Adrenal gland (tissue), 9 donors: ENCODE measurements at regions not wholly inside any gene's neighbourhood (a gene's known extent, or its start where the extent isn't known, plus 50 kb on each side); places are given as distances from the start of the nearest gene placed in this dataset.

Experiments
- DNase-seq, 7 donors: peaks; one replicate each; pipeline ENCODE4 v3.0.0-alpha.2; 2019 to 2020
- H3K27ac ChIP-seq, 5 donors: fragments of 200-600 bp; sonication (generic) in 4 of 5; 1 replicate in 3 of 5; 2 replicates in 2 of 5; pipeline versions ENCODE4 v1.5.1 to v1.8.0; 2016 to 2020; ENCODE audit warnings: mild to moderate bottlenecking in 1 of 5
- H3K27me3 ChIP-seq: fragments of 200-600 bp; 2 replicates; pipeline ENCODE4 v1.8.0; 2021
- H3K36me3 ChIP-seq, 2 donors: fragments of 200-600 bp; replicated peaks in 1 of 2; 1 replicate in 1 of 2; 2 replicates in 1 of 2; pipeline versions ENCODE4 v1.5.1 to v1.8.0; 2018 to 2022
- H3K4me1 ChIP-seq, 2 donors: fragments of 200-600 bp; replicated peaks in 1 of 2; 1 replicate in 1 of 2; 2 replicates in 1 of 2; pipeline versions ENCODE4 v1.5.1 to v1.8.0; 2018 to 2021
- H3K4me3 ChIP-seq, 4 donors: fragments of 200-600 bp; sonication (generic) in 3 of 4; one replicate each; pipeline ENCODE4 v1.5.1; 2016 to 2018
- H3K9me3 ChIP-seq, 3 donors: fragments of 200-600 bp; sonication (generic) in 1 of 3; replicated peaks in 1 of 3; 1 replicate in 2 of 3; 2 replicates in 1 of 3; pipeline versions ENCODE4 v1.5.1 to v1.8.0; 2016 to 2021
- POLR2A ChIP-seq, 2 donors: fragments of 450-650 bp; IDR thresholded peaks; one replicate each; pipeline ENCODE4 v1.6.1; 2017; ENCODE audit warnings: antibody characterized with exemption in 2 of 2, mild to moderate bottlenecking in 2 of 2, moderate library complexity in 1 of 2
- WGBS, 4 donors: extraction: QIAGEN DNeasy Blood & Tissue Kit in 2 of 4; methylation state at CpG; one replicate each; pipeline versions ENCODE4 v1.1.5 to v1.1.7; 2013 to 2017; 5-methylcytosine and 5-hydroxymethylcytosine counted together
- intact Hi-C, 2 donors: fragments of 100-400 bp; cut with DNase I; formaldehyde crosslinking; loops; one replicate each; pipeline versions ENCODE4 v1.14.1 to v1.15.0; 2022 to 2023
- TF ChIP-seq, protein P1 (sequence below), 6 experiments: fragments of 450-650 bp in 4 of 6; fragments of 200-600 bp in 2 of 6; sonication (generic) in 1 of 6; IDR thresholded peaks; 1 replicate in 5 of 6; 2 replicates in 1 of 6; pipeline versions ENCODE4 v1.5.1 to v1.8.0; 2016 to 2021; ENCODE audit warnings: antibody characterized with exemption in 6 of 6, mild to moderate bottlenecking in 2 of 6, moderate library complexity in 1 of 6
- donor health status: healthy with polysubstance abuse.
- donor health status: Bipolar disorder and iron deficiency.
- donor health status: DM: yes; HTN: yes; CAD: no.
- donor health status: DM: no; HTN: no; CAD: no.
- donor health status: DM: no; HTN: no; CAD: no.

DNA sequence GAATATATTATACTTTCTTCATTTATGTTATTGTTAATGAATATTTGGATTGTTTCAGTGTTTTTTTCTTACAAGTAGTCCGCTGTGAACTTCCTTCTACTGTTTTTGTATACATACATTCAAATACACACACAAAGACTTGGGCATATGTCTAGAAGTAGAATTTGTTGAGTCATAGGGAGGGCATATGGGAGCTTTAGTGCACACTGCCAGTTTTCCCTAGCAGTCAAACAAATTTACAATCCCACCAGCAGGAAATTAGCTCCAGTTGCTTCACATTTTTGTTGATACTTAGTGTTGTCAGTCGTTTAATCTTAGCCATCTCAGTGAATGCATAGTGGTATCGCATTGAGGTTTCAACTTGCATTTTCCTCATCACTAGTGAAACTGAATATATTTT is 492.3 kb downstream of the DIPK2A start:
- no peak for DNase-seq
- Histone ChIP-seq H3K27ac (no peak overlapping the region), H3K36me3 (no peaks in the 10 kb centered on the region), H3K27me3 (no peaks in the 10 kb centered on the region), H3K4me3 (no peak overlapping the region), H3K9me3 (no peaks in the 10 kb centered on the region), H3K4me1 (no peaks in the 10 kb centered on the region)
- no peak for TF ChIP-seq POLR2A (IDR thresholded peaks at IDR 0.05)
- TF ChIP-seq, protein P1, sequence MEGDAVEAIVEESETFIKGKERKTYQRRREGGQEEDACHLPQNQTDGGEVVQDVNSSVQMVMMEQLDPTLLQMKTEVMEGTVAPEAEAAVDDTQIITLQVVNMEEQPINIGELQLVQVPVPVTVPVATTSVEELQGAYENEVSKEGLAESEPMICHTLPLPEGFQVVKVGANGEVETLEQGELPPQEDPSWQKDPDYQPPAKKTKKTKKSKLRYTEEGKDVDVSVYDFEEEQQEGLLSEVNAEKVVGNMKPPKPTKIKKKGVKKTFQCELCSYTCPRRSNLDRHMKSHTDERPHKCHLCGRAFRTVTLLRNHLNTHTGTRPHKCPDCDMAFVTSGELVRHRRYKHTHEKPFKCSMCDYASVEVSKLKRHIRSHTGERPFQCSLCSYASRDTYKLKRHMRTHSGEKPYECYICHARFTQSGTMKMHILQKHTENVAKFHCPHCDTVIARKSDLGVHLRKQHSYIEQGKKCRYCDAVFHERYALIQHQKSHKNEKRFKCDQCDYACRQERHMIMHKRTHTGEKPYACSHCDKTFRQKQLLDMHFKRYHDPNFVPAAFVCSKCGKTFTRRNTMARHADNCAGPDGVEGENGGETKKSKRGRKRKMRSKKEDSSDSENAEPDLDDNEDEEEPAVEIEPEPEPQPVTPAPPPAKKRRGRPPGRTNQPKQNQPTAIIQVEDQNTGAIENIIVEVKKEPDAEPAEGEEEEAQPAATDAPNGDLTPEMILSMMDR (IDR thresholded peaks at IDR 0.05): no peak
- WGBS, 4 donors: 89 to 97% (median 91%) methylated on average over 3 of the region's 3 CpGs
- intact Hi-C loops: no loop called here

DNA sequence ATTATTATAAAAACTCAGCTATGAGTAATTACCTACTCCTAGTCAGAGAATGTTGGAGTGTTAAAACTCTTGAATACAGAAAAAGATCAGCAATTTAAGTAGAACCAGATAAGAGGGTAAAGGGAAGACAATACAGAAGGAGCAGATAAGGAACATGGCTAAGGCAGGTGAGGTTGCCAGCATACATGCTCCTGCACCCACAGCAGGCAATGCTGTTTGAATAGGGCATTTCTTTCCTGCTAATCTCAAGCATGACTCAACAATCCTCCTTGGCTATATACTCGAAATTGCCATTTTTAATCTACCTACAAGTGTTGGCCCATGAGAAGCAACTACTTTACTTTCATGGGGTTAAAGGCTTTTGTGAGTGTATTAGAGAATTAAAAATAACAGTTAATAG is 494.5 kb downstream of the DIPK2A start:
- H3K9me3 ChIP-seq: no peaks in the 10 kb centered on the region
- no peak overlapping the region for H3K27ac ChIP-seq
- DNase-seq: no peak
- TF ChIP-seq POLR2A (IDR thresholded peaks at IDR 0.05): no peak
- TF ChIP-seq, protein P1 (IDR thresholded peaks at IDR 0.05): no peak
- H3K4me3 ChIP-seq: no peak overlapping the region
- H3K36me3 ChIP-seq: no peaks in the 10 kb centered on the region
- 42 to 73% (median 46%) methylated on average over 1 of the region's 1 CpG for WGBS, 4 donors
- no peaks in the 10 kb centered on the region for H3K4me1 ChIP-seq
- H3K27me3 ChIP-seq: no peaks in the 10 kb centered on the region
- intact Hi-C loops: no loop called here

DNA sequence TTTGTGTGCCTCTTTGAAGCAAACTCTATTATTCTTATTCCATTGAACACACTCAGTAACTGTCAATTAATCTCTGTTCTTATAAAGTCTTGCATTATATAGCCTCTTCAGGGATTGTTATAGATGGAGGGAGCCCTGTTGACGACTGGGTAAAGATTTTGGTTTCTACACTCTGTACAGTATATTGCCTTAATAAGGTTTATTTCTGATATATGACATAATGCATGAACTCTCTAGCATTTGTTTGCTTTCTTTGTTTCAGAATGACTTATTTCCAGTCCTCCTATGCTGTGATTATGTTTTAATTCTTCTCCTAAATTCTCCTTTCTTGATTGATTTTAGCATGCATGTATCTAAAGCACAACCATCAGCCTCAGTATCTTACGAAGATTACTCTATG is 494.9 kb downstream of the DIPK2A start:
- no peak for DNase-seq
- H3K4me1 ChIP-seq: no peaks in the 10 kb centered on the region
- H3K9me3 ChIP-seq: no peaks in the 10 kb centered on the region
- H3K27me3 ChIP-seq: no peaks in the 10 kb centered on the region
- H3K4me3 ChIP-seq: no peak overlapping the region
- H3K36me3 ChIP-seq: no peaks in the 10 kb centered on the region
- intact Hi-C loops: no loop called here
- no peak for TF ChIP-seq POLR2A (IDR thresholded peaks at IDR 0.05)
- no peak overlapping the region for H3K27ac ChIP-seq
- 61 to 95% (median 93%) methylated on average over 2 of the region's 2 CpGs for WGBS, 4 donors

DNA sequence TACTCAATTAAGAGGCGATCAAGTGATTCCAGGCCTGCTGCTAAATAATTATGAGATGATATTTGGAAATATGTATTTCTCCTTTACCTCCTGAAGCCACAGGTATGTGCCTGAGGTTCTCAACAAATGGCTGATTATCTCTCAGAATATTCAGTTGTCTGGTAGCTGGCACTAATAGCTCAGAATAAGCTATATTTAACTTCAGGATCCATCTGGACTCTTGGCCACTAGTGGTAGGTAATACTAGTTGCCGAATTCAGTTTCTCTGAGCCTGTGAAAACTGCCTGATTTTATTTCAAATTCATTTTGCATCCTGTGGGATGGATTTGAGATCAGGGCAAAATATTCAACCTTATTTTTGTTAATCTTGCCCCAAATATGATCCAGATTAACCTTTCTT is 499.0 kb downstream of the DIPK2A start:
- DNase-seq: no peak
- H3K27ac ChIP-seq: no peak overlapping the region
- no peak for TF ChIP-seq POLR2A (IDR thresholded peaks at IDR 0.05)
- TF ChIP-seq, protein P1 (IDR thresholded peaks at IDR 0.05): no peak
- H3K4me3 ChIP-seq: no peak overlapping the region
- H3K4me1 ChIP-seq: no peaks in the 10 kb centered on the region
- H3K9me3 ChIP-seq: no peaks in the 10 kb centered on the region
- no peaks in the 10 kb centered on the region for H3K36me3 ChIP-seq
- 91 to 95% (median 93%) methylated on average over 2 of the region's 2 CpGs for WGBS, 4 donors
- intact Hi-C loops: no loop called here
- H3K27me3 ChIP-seq: no peaks in the 10 kb centered on the region

DNA sequence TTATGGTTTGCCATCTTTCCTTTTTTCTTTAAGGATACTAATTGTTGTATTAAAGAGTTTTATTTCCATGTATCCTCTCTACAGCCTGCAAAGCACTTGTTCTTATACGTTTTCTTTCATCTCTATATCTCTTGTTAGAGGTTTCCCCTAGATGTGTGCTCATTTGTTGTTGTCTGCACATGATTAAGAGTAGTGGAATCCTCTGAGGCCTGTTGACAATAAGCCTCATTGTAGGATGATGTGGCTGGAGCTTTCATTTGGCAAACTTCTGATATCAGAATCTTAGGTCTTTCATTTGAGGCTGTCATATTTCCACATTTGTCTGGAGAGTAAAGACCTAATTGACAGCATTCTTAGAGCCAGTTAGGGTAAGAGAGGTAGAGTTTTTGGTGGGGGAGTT is 506.0 kb downstream of the DIPK2A start:
- no peak overlapping the region for H3K4me3 ChIP-seq
- no peaks in the 10 kb centered on the region for H3K4me1 ChIP-seq
- no peaks in the 10 kb centered on the region for H3K9me3 ChIP-seq
- no peaks in the 10 kb centered on the region for H3K36me3 ChIP-seq
- DNase-seq: no peak
- no peak overlapping the region for H3K27ac ChIP-seq
- 73 to 77% (median 74%) methylated on average over 1 of the region's 1 CpG for WGBS, 4 donors
- no peaks in the 10 kb centered on the region for H3K27me3 ChIP-seq
- TF ChIP-seq, protein P1 (IDR thresholded peaks at IDR 0.05): no peak
- no peak for TF ChIP-seq POLR2A (IDR thresholded peaks at IDR 0.05)
- intact Hi-C loops: no loop called here
